Lower leg skin (tissue), 3 donors: ENCODE measurements at regions not wholly inside any gene's neighbourhood (a gene's known extent, or its start where the extent isn't known, plus 50 kb on each side); places are given as distances from the start of the nearest gene placed in this dataset.

Experiments
- POLR2A ChIP-seq, 2 donors: fragments of 450-650 bp; IDR thresholded peaks; one replicate each; pipeline ENCODE4 v1.6.1; 2016 to 2017; ENCODE audit warnings: antibody characterized with exemption in 2 of 2, mild to moderate bottlenecking in 1 of 2, moderate library complexity in 1 of 2
- TF ChIP-seq, protein P1 (sequence below), 3 donors: fragments of 450-650 bp; IDR thresholded peaks; one replicate each; pipeline ENCODE4 v1.5.1; 2016; ENCODE audit warnings: antibody characterized with exemption in 3 of 3, mild to moderate bottlenecking in 3 of 3, moderate library complexity in 2 of 3

- TF ChIP-seq, protein P1, sequence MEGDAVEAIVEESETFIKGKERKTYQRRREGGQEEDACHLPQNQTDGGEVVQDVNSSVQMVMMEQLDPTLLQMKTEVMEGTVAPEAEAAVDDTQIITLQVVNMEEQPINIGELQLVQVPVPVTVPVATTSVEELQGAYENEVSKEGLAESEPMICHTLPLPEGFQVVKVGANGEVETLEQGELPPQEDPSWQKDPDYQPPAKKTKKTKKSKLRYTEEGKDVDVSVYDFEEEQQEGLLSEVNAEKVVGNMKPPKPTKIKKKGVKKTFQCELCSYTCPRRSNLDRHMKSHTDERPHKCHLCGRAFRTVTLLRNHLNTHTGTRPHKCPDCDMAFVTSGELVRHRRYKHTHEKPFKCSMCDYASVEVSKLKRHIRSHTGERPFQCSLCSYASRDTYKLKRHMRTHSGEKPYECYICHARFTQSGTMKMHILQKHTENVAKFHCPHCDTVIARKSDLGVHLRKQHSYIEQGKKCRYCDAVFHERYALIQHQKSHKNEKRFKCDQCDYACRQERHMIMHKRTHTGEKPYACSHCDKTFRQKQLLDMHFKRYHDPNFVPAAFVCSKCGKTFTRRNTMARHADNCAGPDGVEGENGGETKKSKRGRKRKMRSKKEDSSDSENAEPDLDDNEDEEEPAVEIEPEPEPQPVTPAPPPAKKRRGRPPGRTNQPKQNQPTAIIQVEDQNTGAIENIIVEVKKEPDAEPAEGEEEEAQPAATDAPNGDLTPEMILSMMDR (IDR thresholded peaks at IDR 0.05), result no peak
- no peak for TF ChIP-seq POLR2A (IDR thresholded peaks at IDR 0.05)
Observed at GRCh38 chr4:15233626-15234025, 194.2 kb upstream of the C1QTNF7 start.
